ENCODE measurements at regions not wholly inside any gene's neighbourhood (a gene's known extent, or its start where the extent isn't known, plus 50 kb on each side); places are given as distances from the start of the nearest gene placed in this dataset.

GRCh38 chr5:26482076-26482809 lies 556.1 kb downstream of the CDH9 start:
- no peak for FAIRE-seq
- intact Hi-C loops (cut with micrococcal nuclease), result no loop called here
- CTCF ChIA-PET, result no interaction called here
- no peak overlapping the region for H3K27ac ChIP-seq (ENCODE audit: insufficient read depth, low read depth, low read length)
- H4K20me1 ChIP-seq (replicated peaks; ENCODE audit: control insufficient read depth, extremely low read depth, insufficient read depth, low read length), result no peaks in the 10 kb centered on the region
- H3K27me3 ChIP-seq (ENCODE audit: control insufficient read depth in 2 of 2, insufficient read depth in 2 of 2, low read length in 2 of 2), result no peaks in the 10 kb centered on the region
- H3K9ac ChIP-seq (replicated peaks; ENCODE audit: extremely low read depth, insufficient read depth, low read length), result no peak overlapping the region
- no peak for DNase-seq (ENCODE audit: low read depth, low spot score)
- H3K4me3 ChIP-seq (replicated peaks in 1 of 3; ENCODE audit: insufficient read depth in 1 of 3, low read depth in 1 of 3, low read length in 3 of 3), result no peak overlapping the region
- H3K9me1 ChIP-seq (replicated peaks; ENCODE audit: control insufficient read depth, extremely low read depth, insufficient read depth, low read length), result no peaks in the 10 kb centered on the region
- no peaks in the 10 kb centered on the region for H3K79me2 ChIP-seq (ENCODE audit: control insufficient read depth, insufficient read depth, low read length)
- POLR2A ChIA-PET, result no interaction called here
- H3K4me2 ChIP-seq (ENCODE audit: insufficient read depth, low read length), result no peak overlapping the region
- H2AFZ ChIP-seq (ENCODE audit: low read depth, low read length), result no peak overlapping the region
- dilution Hi-C loops (cut with MboI; ENCODE audit: extremely low pct_ligation_motif_present, low sequenced_read_pairs), result no loop called here
- no peaks in the 10 kb centered on the region for H3K36me3 ChIP-seq (ENCODE audit: control insufficient read depth in 2 of 2, extremely low read depth in 1 of 2, insufficient read depth in 2 of 2, low read length in 2 of 2)
- peaks cover 3% of the 10 kb centered on the region for H3K9me3 ChIP-seq (replicated peaks; ENCODE audit: control insufficient read depth, insufficient read depth, low read length)
- no peaks in the 10 kb centered on the region for H3K4me1 ChIP-seq (ENCODE audit: control insufficient read depth, extremely low read depth, insufficient read depth, low read length)
- BruUV-seq (replicated peaks), result no TSS peak
- TF ChIP-seq JUN (IDR thresholded peaks at IDR 0.05; ENCODE audit: borderline replicate concordance, insufficient read depth, insufficient read length, low read depth), result no peak
- TF ChIP-seq MAX (IDR thresholded peaks at IDR 0.05; ENCODE audit: insufficient read depth, insufficient read length), result no peak
- TF ChIP-seq MYC (IDR thresholded peaks at IDR 0.05; ENCODE audit: low read depth, low read length), result no peak
- no peak for TF ChIP-seq CTCF (IDR thresholded peaks at IDR 0.05; ENCODE audit: extremely low read depth in 1 of 2, insufficient read depth in 1 of 2, low read depth in 1 of 2, low read length in 2 of 2)
- TF ChIP-seq GATA2 (IDR thresholded peaks at IDR 0.05; ENCODE audit: insufficient read depth, insufficient read length, low read depth, low read length), result no peak

DNA sequence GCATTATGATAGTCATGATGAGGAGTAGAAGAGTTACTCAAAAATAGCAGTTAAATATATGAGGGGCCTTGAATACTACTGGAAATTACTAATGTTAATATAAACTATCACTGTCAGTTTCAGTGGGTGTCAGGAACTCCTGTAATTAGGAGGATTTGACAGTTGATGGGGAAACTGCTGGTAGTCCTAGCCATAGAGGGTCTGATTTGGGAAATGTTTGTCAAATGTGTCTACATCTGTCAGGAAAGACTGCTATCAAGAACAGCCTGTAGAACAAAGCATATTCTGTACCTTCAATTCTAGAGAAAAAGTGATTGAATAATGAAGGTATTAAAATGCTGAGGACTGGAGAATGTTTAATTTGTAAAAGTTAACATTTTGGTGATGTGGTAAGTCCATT lies 567.9 kb downstream of the CDH9 start:
- Histone ChIP-seq H4K20me1 (replicated peaks; ENCODE audit: control insufficient read depth, extremely low read depth, insufficient read depth, low read length) (no peaks in the 10 kb centered on the region), H3K36me3 (ENCODE audit: control insufficient read depth in 2 of 2, extremely low read depth in 1 of 2, insufficient read depth in 2 of 2, low read length in 2 of 2) (no peaks in the 10 kb centered on the region), H3K4me3 (replicated peaks in 1 of 3; ENCODE audit: insufficient read depth in 1 of 3, low read depth in 1 of 3, low read length in 3 of 3) (no peak overlapping the region), H3K27me3 (ENCODE audit: control insufficient read depth in 2 of 2, insufficient read depth in 2 of 2, low read length in 2 of 2) (no peaks in the 10 kb centered on the region), H3K9me1 (replicated peaks; ENCODE audit: control insufficient read depth, extremely low read depth, insufficient read depth, low read length) (no peaks in the 10 kb centered on the region), H3K4me1 (ENCODE audit: control insufficient read depth, extremely low read depth, insufficient read depth, low read length) (no peaks in the 10 kb centered on the region), H3K4me2 (ENCODE audit: insufficient read depth, low read length) (no peak overlapping the region), H3K9me3 (replicated peaks; ENCODE audit: control insufficient read depth, insufficient read depth, low read length) (peaks cover 2% of the 10 kb centered on the region), H2AFZ (ENCODE audit: low read depth, low read length) (no peak overlapping the region), H3K9ac (replicated peaks; ENCODE audit: extremely low read depth, insufficient read depth, low read length) (no peak overlapping the region), H3K27ac (ENCODE audit: insufficient read depth, low read depth, low read length) (no peak overlapping the region), H3K79me2 (ENCODE audit: control insufficient read depth, insufficient read depth, low read length) (no peaks in the 10 kb centered on the region)
- TF ChIP-seq POLR2A (IDR thresholded peaks at IDR 0.05; ENCODE audit: low read depth, low read length) (no peak), MYC (IDR thresholded peaks at IDR 0.05; ENCODE audit: low read depth, low read length) (no peak), CTCF (IDR thresholded peaks at IDR 0.05; ENCODE audit: extremely low read depth in 1 of 2, insufficient read depth in 1 of 2, low read depth in 1 of 2, low read length in 2 of 2) (no peak), MAX (IDR thresholded peaks at IDR 0.05; ENCODE audit: insufficient read depth, insufficient read length) (no peak), FOS (IDR thresholded peaks at IDR 0.05; ENCODE audit: borderline replicate concordance, insufficient read depth, low read length) (no peak), GATA2 (IDR thresholded peaks at IDR 0.05; ENCODE audit: insufficient read depth, insufficient read length, low read depth, low read length) (no peak), JUN (IDR thresholded peaks at IDR 0.05; ENCODE audit: borderline replicate concordance, insufficient read depth, insufficient read length, low read depth) (no peak), POLR2AphosphoS5 (IDR thresholded peaks at IDR 0.05; ENCODE audit: insufficient read depth, low read depth, low read length) (no peak), EZH2 (IDR thresholded peaks at IDR 0.05; ENCODE audit: borderline replicate concordance, low read depth, low read length, severe bottlenecking) (no peak)
- ChIA-PET POLR2A (no interaction called here), CTCF (no interaction called here)
- no peak for FAIRE-seq
- no peak for DNase-seq (ENCODE audit: low read depth, low spot score)
- dilution Hi-C loops (cut with MboI; ENCODE audit: extremely low pct_ligation_motif_present, low sequenced_read_pairs), result no loop called here
- BruUV-seq (replicated peaks), result no TSS peak
- intact Hi-C loops (cut with micrococcal nuclease), result no loop called here
